ENCODE measurements at regions not wholly inside any gene's neighbourhood (a gene's known extent, or its start where the extent isn't known, plus 50 kb on each side); places are given as distances from the start of the nearest gene placed in this dataset.
"Not testable (repeated sequence)": the region's sequence is repeated elsewhere in the genome, so short reads cannot be mapped to it uniquely, and the experiment has no call there.

- DNase-seq (ENCODE audit: low read depth, low spot score) = no peak
Observed at GRCh38 chr18:42306594-42306980, 351.6 kb downstream of the PIK3C3 start.

GRCh38 chr18:42310956-42311355 is 355.9 kb downstream of the PIK3C3 start:
- DNase-seq (ENCODE audit: low read depth, low spot score) = no peak

- DNase-seq (ENCODE audit: low read depth, low spot score) = no peak
Observed at GRCh38 chr18:42326752-42327151, 371.7 kb downstream of the PIK3C3 start.

GRCh38 chr18:42328931-42329330 is 373.9 kb downstream of the PIK3C3 start:
- no peak for DNase-seq (ENCODE audit: low read depth, low spot score)

GRCh38 chr18:42330296-42330695 is 375.3 kb downstream of the PIK3C3 start:
- DNase-seq (ENCODE audit: low read depth, low spot score) = no peak

GRCh38 chr18:42333558-42333957 is 378.5 kb downstream of the PIK3C3 start:
- no peak for DNase-seq (ENCODE audit: low read depth, low spot score)

GRCh38 chr18:42334931-42335330 is 379.9 kb downstream of the PIK3C3 start:
- no peak for DNase-seq (ENCODE audit: low read depth, low spot score)

GRCh38 chr18:42336139-42336538 is 381.1 kb downstream of the PIK3C3 start:
- no peak for DNase-seq (ENCODE audit: low read depth, low spot score)

- DNase-seq (ENCODE audit: low read depth, low spot score) = not testable (repeated sequence)
Observed at GRCh38 chr18:42337337-42337736, 382.3 kb downstream of the PIK3C3 start.

GRCh38 chr18:42338683-42339082 is 383.6 kb downstream of the PIK3C3 start:
- no peak for DNase-seq (ENCODE audit: low read depth, low spot score)

GRCh38 chr18:42339372-42339771 is 384.3 kb downstream of the PIK3C3 start:
- DNase-seq (ENCODE audit: low read depth, low spot score) = no peak

GRCh38 chr18:42340423-42341009 is 385.5 kb downstream of the PIK3C3 start:
- DNase-seq (ENCODE audit: low read depth, low spot score) = no peak

GRCh38 chr18:42341423-42341822 is 386.4 kb downstream of the PIK3C3 start:
- DNase-seq (ENCODE audit: low read depth, low spot score) = no peak

- no peak for DNase-seq (ENCODE audit: low read depth, low spot score)
Observed at GRCh38 chr18:42348722-42349121, 393.7 kb downstream of the PIK3C3 start.

- DNase-seq (ENCODE audit: low read depth, low spot score) = no peak
Observed at GRCh38 chr18:42351455-42351854, 396.4 kb downstream of the PIK3C3 start.

- DNase-seq (ENCODE audit: low read depth, low spot score) = no peak
Observed at GRCh38 chr18:42360716-42361115, 405.7 kb downstream of the PIK3C3 start.

- no peak for DNase-seq (ENCODE audit: low read depth, low spot score)
Observed at GRCh38 chr18:42363446-42364441, 408.7 kb downstream of the PIK3C3 start.

- no peak for DNase-seq (ENCODE audit: low read depth, low spot score)
Observed at GRCh38 chr18:42364766-42365165, 409.7 kb downstream of the PIK3C3 start.

- DNase-seq (ENCODE audit: low read depth, low spot score) = no peak
Observed at GRCh38 chr18:42365591-42365990, 410.6 kb downstream of the PIK3C3 start.

GRCh38 chr18:42373584-42373983 is 418.6 kb downstream of the PIK3C3 start:
- DNase-seq (ENCODE audit: low read depth, low spot score) = no peak

GRCh38 chr18:42374961-42375360 is 419.9 kb downstream of the PIK3C3 start:
- no peak for DNase-seq (ENCODE audit: low read depth, low spot score)

- not testable (repeated sequence) for DNase-seq (ENCODE audit: low read depth, low spot score)
Observed at GRCh38 chr18:42378854-42379253, 423.8 kb downstream of the PIK3C3 start.

- not testable (repeated sequence) for DNase-seq (ENCODE audit: low read depth, low spot score)
Observed at GRCh38 chr18:42381236-42381635, 426.2 kb downstream of the PIK3C3 start.
